Chondrocyte (in vitro differentiated cells): ENCODE measurements at regions not wholly inside any gene's neighbourhood (a gene's known extent, or its start where the extent isn't known, plus 50 kb on each side); places are given as distances from the start of the nearest gene placed in this dataset.

ENCODE experiments used
- DNase-seq: peaks from one replicate; pipeline ENCODE4 v3.0.0; 2021; ENCODE audit warnings: mixed read lengths, low spot score
- H3K27ac Mint-ChIP-seq: one replicate; pipeline ENCODE4 v1.8.0; 2021; ENCODE audit warnings: mild to moderate bottlenecking, moderate library complexity, mixed read lengths; ENCODE audit not compliant: unreplicated experiment
- H3K27me3 Mint-ChIP-seq: 2 replicates; pipeline ENCODE4 v1.8.0; 2021; ENCODE audit warnings: low read depth, mixed read lengths
- H3K36me3 Mint-ChIP-seq: 2 replicates; pipeline ENCODE4 v1.8.0; 2021; ENCODE audit warnings: low read depth, mixed read lengths
- H3K4me1 Mint-ChIP-seq: 2 replicates; pipeline ENCODE4 v1.8.0; 2021; ENCODE audit warnings: low read depth, mild to moderate bottlenecking, mixed read lengths
- H3K4me3 Mint-ChIP-seq: one replicate; pipeline ENCODE4 v1.8.0; 2021; ENCODE audit warnings: mild to moderate bottlenecking, moderate library complexity, mixed read lengths; ENCODE audit not compliant: unreplicated experiment
- H3K9me3 Mint-ChIP-seq: 2 replicates; pipeline ENCODE4 v1.8.0; 2021; ENCODE audit warnings: low read depth, mixed read lengths
- CTCF ChIP-seq: fragments of 200-600 bp; sonication (generic); IDR thresholded peaks from 2 replicates; pipeline ENCODE4 v1.5.0; 2021; ENCODE audit warnings: antibody characterized with exemption, mild to moderate bottlenecking, moderate library complexity

- Mint-ChIP-seq H3K36me3 (no peaks in the 10 kb centered on the region), H3K27me3 (peaks cover 15% of the 10 kb centered on the region)
- no peak for TF ChIP-seq CTCF
Measured at GRCh38 chr5:172553167-172553566, 87.9 kb upstream of the NEURL1B start.

GRCh38 chr5:172550996-172551395, 90.1 kb upstream of the NEURL1B start:
- peaks cover 22% of the 10 kb centered on the region for H3K27me3 Mint-ChIP-seq
- TF ChIP-seq CTCF: no peak

More at GRCh38 chr5:172553167-172553566, 87.9 kb upstream of the NEURL1B start:
- no peak overlapping the region for H3K27ac Mint-ChIP-seq
- peaks cover 18% of the 10 kb centered on the region for H3K4me1 Mint-ChIP-seq
- DNase-seq: no peak
- no peak overlapping the region for H3K4me3 Mint-ChIP-seq
- H3K9me3 Mint-ChIP-seq: no peaks in the 10 kb centered on the region

GRCh38 chr5:172550096-172550765, 90.8 kb upstream of the NEURL1B start:
- H3K4me3 Mint-ChIP-seq: no peak overlapping the region
- TF ChIP-seq CTCF: no peak
- H3K27me3 Mint-ChIP-seq: peaks cover 29% of the 10 kb centered on the region
- peaks cover 4% of the 10 kb centered on the region for H3K36me3 Mint-ChIP-seq
- H3K4me1 Mint-ChIP-seq: peaks cover 6% of the 10 kb centered on the region
- no peak overlapping the region for H3K27ac Mint-ChIP-seq
- no peak for DNase-seq
- H3K9me3 Mint-ChIP-seq: no peaks in the 10 kb centered on the region

More at GRCh38 chr5:172550996-172551395, 90.1 kb upstream of the NEURL1B start:
- Mint-ChIP-seq H3K36me3 (peaks cover 4% of the 10 kb centered on the region), H3K27ac (no peak overlapping the region), H3K9me3 (no peaks in the 10 kb centered on the region), H3K4me3 (no peak overlapping the region), H3K4me1 (peaks cover 6% of the 10 kb centered on the region)
- no peak for DNase-seq

- Mint-ChIP-seq H3K4me1 (peaks cover 6% of the 10 kb centered on the region), H3K4me3 (no peak overlapping the region), H3K27ac (no peak overlapping the region), H3K36me3 (peaks cover 4% of the 10 kb centered on the region), H3K27me3 (peaks cover 29% of the 10 kb centered on the region), H3K9me3 (no peaks in the 10 kb centered on the region)
- no peak for TF ChIP-seq CTCF
- DNase-seq: no peak
Measured at GRCh38 chr5:172549696-172550095, 91.4 kb upstream of the NEURL1B start.

- H3K36me3 Mint-ChIP-seq: peaks cover 4% of the 10 kb centered on the region
- H3K9me3 Mint-ChIP-seq: no peaks in the 10 kb centered on the region
- peaks cover 6% of the 10 kb centered on the region for H3K4me1 Mint-ChIP-seq
- peaks cover 32% of the 10 kb centered on the region for H3K27me3 Mint-ChIP-seq
- no peak overlapping the region for H3K27ac Mint-ChIP-seq
- TF ChIP-seq CTCF: no peak
- no peak for DNase-seq
- no peak overlapping the region for H3K4me3 Mint-ChIP-seq
Measured at GRCh38 chr5:172548981-172549687, 91.9 kb upstream of the NEURL1B start.
